Smooth muscle cell (in vitro differentiated cells): ENCODE measurements at regions not wholly inside any gene's neighbourhood (a gene's known extent, or its start where the extent isn't known, plus 50 kb on each side); places are given as distances from the start of the nearest gene placed in this dataset.

Experiments
- DNase-seq: peaks from one replicate; lab custom pipeline; 2025; ENCODE audit not compliant: unreplicated experiment; lab: John Stamatoyannopoulos, UW
- H2AFZ ChIP-seq: fragments of 200-600 bp; sonication (generic); 2 replicates; pipeline ENCODE4 v1.6.0; 2016; ENCODE audit warnings: antibody characterized with exemption, low read depth, mild to moderate bottlenecking
- H3F3A ChIP-seq: fragments of 200-600 bp; sonication (generic); 2 replicates; pipeline ENCODE4 v1.6.0; 2017; ENCODE audit warnings: antibody characterized with exemption, low read depth
- H3K27ac ChIP-seq: fragments of 200-600 bp; sonication (generic); 2 replicates; pipeline ENCODE4 v1.5.1; 2016; ENCODE audit warnings: low read depth, mild to moderate bottlenecking
- H3K27me3 ChIP-seq: fragments of 200-600 bp; sonication (generic); 2 replicates; pipeline ENCODE4 v1.6.1; 2016; ENCODE audit warnings: low read depth, mild to moderate bottlenecking
- H3K36me3 ChIP-seq: fragments of 200-600 bp; sonication (generic); 2 replicates; pipeline ENCODE4 v1.5.1; 2016; ENCODE audit warnings: low read depth
- H3K4me1 ChIP-seq: fragments of 200-600 bp; sonication (generic); 2 replicates; pipeline ENCODE4 v1.5.1; 2016; ENCODE audit warnings: low read depth
- H3K4me2 ChIP-seq: fragments of 200-600 bp; sonication (generic); 2 replicates; pipeline ENCODE4 v1.6.0; 2016; ENCODE audit warnings: mild to moderate bottlenecking
- H3K4me3 ChIP-seq: fragments of 200-600 bp; sonication (generic); 2 replicates; pipeline ENCODE4 v1.5.1; 2016; ENCODE audit warnings: mild to moderate bottlenecking
- H3K79me2 ChIP-seq: fragments of 200-600 bp; sonication (generic); 2 replicates; pipeline ENCODE4 v1.6.0; 2016; ENCODE audit warnings: low read depth, mild to moderate bottlenecking
- H3K9ac ChIP-seq: fragments of 200-600 bp; sonication (generic); 2 replicates; pipeline ENCODE4 v1.6.0; 2016; ENCODE audit warnings: low read depth
- H3K9me3 ChIP-seq: fragments of 200-600 bp; sonication (generic); replicated peaks from 2 replicates; pipeline ENCODE4 v1.5.1; 2016; ENCODE audit warnings: low read depth
- H4K20me1 ChIP-seq: fragments of 200-600 bp; sonication (generic); 2 replicates; pipeline ENCODE4 v1.6.0; 2016; ENCODE audit warnings: low read depth
- WGBS: methylation state at CpG from one replicate; pipeline ENCODE4 v1.1.7; 2016; ENCODE audit warnings: low lambda C conversion rate; 5-methylcytosine and 5-hydroxymethylcytosine counted together
- TF ChIP-seq, protein P1 (sequence below): fragments of 200-600 bp; sonication (generic); IDR thresholded peaks from 2 replicates; pipeline ENCODE4 v1.5.1; 2017; ENCODE audit warnings: borderline replicate concordance, mild to moderate bottlenecking, antibody characterized with exemption; ENCODE audit not compliant: insufficient read depth, poor library complexity, severe bottlenecking

DNA sequence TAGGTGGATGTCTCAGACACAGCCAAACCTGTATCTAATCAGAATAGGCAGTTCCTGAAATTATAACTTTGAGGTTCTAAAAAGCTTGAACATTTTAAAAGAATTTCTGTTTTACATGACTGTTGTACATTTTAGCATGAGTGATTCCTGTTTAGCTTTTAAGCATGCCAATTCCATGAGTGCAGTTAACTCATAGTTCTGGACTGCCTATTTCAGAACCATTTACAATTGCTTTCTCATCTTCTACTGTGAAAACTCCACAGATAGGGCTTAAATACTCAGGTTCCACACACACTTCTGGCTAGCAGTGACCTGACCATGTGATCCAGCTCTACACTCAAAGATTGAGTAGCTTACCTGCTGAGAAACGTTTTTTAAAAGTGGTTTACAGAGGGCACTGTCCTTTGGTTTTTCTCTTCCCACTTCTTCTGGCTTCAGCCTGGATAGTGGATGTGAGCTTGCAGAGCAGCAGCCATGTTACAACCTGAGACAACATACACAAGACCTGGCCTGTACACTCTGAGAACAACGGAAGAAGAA is 280.8 kb downstream of the ANKRD50 start:
- Histone ChIP-seq H3K9me3 (no peaks in the 10 kb centered on the region), H3K9ac (no peak overlapping the region), H3K4me2 (no peak overlapping the region), H3K4me1 (no peaks in the 10 kb centered on the region), H3K4me3 (no peak overlapping the region), H3K27me3 (no peaks in the 10 kb centered on the region), H3K36me3 (no peaks in the 10 kb centered on the region), H4K20me1 (no peaks in the 10 kb centered on the region), H2AFZ (no peak overlapping the region), H3K79me2 (no peaks in the 10 kb centered on the region), H3F3A (no peaks in the 10 kb centered on the region), H3K27ac (no peak overlapping the region)
- 82% methylated on average over 2 of the region's 2 CpGs for WGBS
- no peak for DNase-seq
- TF ChIP-seq, protein P1, sequence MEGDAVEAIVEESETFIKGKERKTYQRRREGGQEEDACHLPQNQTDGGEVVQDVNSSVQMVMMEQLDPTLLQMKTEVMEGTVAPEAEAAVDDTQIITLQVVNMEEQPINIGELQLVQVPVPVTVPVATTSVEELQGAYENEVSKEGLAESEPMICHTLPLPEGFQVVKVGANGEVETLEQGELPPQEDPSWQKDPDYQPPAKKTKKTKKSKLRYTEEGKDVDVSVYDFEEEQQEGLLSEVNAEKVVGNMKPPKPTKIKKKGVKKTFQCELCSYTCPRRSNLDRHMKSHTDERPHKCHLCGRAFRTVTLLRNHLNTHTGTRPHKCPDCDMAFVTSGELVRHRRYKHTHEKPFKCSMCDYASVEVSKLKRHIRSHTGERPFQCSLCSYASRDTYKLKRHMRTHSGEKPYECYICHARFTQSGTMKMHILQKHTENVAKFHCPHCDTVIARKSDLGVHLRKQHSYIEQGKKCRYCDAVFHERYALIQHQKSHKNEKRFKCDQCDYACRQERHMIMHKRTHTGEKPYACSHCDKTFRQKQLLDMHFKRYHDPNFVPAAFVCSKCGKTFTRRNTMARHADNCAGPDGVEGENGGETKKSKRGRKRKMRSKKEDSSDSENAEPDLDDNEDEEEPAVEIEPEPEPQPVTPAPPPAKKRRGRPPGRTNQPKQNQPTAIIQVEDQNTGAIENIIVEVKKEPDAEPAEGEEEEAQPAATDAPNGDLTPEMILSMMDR = no peak

- no peaks in the 10 kb centered on the region for H4K20me1 ChIP-seq
- no peak for DNase-seq
- H3K4me2 ChIP-seq = no peak overlapping the region
- WGBS = 83% methylated on average over 4 of the region's 4 CpGs
- no peaks in the 10 kb centered on the region for H3K79me2 ChIP-seq
- H3K36me3 ChIP-seq = no peaks in the 10 kb centered on the region
- no peak overlapping the region for H3K4me3 ChIP-seq
- H3K4me1 ChIP-seq = no peaks in the 10 kb centered on the region
- H3F3A ChIP-seq = no peaks in the 10 kb centered on the region
- H3K9me3 ChIP-seq = no peaks in the 10 kb centered on the region
- H3K27ac ChIP-seq = no peak overlapping the region
- H3K9ac ChIP-seq = no peak overlapping the region
- TF ChIP-seq, protein P1 = no peak
- H2AFZ ChIP-seq = no peak overlapping the region
- no peaks in the 10 kb centered on the region for H3K27me3 ChIP-seq
Observed at GRCh38 chr4:124432500-124432899, 280.0 kb downstream of the ANKRD50 start.

- Histone ChIP-seq H3K4me2 (no peak overlapping the region), H3K4me3 (no peak overlapping the region), H3K79me2 (no peaks in the 10 kb centered on the region), H3K4me1 (no peaks in the 10 kb centered on the region), H2AFZ (no peak overlapping the region), H3F3A (no peaks in the 10 kb centered on the region), H3K9me3 (no peaks in the 10 kb centered on the region), H3K9ac (no peak overlapping the region), H3K36me3 (no peaks in the 10 kb centered on the region), H3K27ac (no peak overlapping the region), H3K27me3 (no peaks in the 10 kb centered on the region), H4K20me1 (no peaks in the 10 kb centered on the region)
- WGBS = 100% methylated on average over 3 of the region's 3 CpGs
- TF ChIP-seq, protein P1 = no peak
- DNase-seq = no peak
Observed at GRCh38 chr4:124433044-124433443, 279.5 kb downstream of the ANKRD50 start.

DNA sequence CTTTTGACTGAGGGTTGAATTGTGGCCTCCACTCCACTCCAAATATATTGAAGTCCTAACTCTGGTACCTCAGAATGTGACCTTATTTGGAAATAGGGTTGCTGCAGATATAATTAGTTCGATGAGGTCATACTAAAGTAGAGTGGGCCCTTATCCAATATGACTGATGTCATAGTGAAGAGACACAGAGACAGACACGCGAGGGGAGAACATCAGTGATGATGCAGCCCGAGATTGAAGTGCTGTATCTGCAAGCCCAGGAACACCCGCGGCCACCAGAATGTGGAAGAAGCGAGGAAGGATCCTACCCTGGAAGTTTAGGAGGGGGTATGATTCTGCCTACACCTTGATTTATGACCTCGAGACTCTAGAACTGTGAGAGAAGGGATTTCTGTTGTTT is 279.0 kb downstream of the ANKRD50 start:
- Histone ChIP-seq H3K4me3 (no peak overlapping the region), H3K4me1 (no peaks in the 10 kb centered on the region), H3K79me2 (no peaks in the 10 kb centered on the region), H3K36me3 (no peaks in the 10 kb centered on the region), H3F3A (no peaks in the 10 kb centered on the region), H3K9me3 (no peaks in the 10 kb centered on the region), H4K20me1 (no peaks in the 10 kb centered on the region), H3K27ac (no peak overlapping the region), H2AFZ (no peak overlapping the region), H3K9ac (no peak overlapping the region), H3K4me2 (no peak overlapping the region), H3K27me3 (no peaks in the 10 kb centered on the region)
- no peak for DNase-seq
- WGBS = 93% methylated on average over 8 of the region's 8 CpGs
- TF ChIP-seq, protein P1 = no peak
